ENCODE measurements at regions not wholly inside any gene's neighbourhood (a gene's known extent, or its start where the extent isn't known, plus 50 kb on each side); places are given as distances from the start of the nearest gene placed in this dataset.

GRCh38 chr2:11075221-11075620, 80.0 kb upstream of the SLC66A3 start:
- no peak for TF ChIP-seq CTCF (IDR thresholded peaks at IDR 0.05)
- no peak for TF ChIP-seq POLR2A (IDR thresholded peaks at IDR 0.05)

Measured in thyroid gland (tissue), 4 donors.